ENCODE measurements at regions not wholly inside any gene's neighbourhood (a gene's known extent, or its start where the extent isn't known, plus 50 kb on each side); places are given as distances from the start of the nearest gene placed in this dataset.
"Not testable (repeated sequence)": the region's sequence is repeated elsewhere in the genome, so short reads cannot be mapped to it uniquely, and the experiment has no call there.

DNA sequence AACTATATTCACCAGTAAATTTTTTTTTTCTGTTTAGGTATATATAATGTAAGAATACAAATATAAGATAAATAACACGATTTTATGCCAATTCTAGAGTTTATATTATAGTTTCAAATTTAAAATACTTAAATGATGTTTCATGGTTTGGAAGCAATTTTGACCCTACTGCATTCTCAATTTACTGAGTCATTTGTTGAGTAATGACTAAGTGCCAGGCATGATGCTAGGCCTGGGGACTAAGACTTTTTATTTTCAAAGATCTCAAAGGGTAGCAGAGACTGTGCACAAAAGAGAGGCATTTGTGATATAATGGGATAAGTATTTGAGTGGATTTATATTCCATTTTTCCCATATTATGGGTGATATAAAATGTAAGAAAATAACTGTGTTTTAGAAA is 78.9 kb upstream of the SMIM30 start:
- TF ChIP-seq, protein P1, sequence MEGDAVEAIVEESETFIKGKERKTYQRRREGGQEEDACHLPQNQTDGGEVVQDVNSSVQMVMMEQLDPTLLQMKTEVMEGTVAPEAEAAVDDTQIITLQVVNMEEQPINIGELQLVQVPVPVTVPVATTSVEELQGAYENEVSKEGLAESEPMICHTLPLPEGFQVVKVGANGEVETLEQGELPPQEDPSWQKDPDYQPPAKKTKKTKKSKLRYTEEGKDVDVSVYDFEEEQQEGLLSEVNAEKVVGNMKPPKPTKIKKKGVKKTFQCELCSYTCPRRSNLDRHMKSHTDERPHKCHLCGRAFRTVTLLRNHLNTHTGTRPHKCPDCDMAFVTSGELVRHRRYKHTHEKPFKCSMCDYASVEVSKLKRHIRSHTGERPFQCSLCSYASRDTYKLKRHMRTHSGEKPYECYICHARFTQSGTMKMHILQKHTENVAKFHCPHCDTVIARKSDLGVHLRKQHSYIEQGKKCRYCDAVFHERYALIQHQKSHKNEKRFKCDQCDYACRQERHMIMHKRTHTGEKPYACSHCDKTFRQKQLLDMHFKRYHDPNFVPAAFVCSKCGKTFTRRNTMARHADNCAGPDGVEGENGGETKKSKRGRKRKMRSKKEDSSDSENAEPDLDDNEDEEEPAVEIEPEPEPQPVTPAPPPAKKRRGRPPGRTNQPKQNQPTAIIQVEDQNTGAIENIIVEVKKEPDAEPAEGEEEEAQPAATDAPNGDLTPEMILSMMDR (conservative IDR thresholded peaks at IDR 0.05): no peak
- TF ChIP-seq ZFX (IDR thresholded peaks at IDR 0.05): no peak
- H3K27ac ChIP-seq: no peak overlapping the region

DNA sequence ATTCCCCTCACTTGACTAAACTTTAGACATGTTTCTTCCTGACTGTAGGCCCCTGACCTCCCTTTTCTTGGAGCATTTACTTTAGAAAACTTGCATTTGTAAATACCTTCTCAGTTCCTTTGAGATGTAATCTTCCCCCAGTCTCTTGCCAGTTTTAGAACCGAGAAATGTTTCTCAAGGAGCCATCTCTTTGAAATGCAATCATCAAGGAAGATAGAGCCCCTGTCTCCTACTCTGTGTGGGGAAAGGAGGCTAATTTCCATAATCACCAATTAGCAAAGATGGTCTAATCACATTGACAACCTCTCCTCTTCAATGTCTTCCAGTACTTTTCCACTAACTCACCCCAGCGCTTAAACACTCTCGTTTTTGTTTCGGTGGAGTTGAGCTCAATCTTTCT is 70.0 kb upstream of the SMIM30 start:
- H3K27ac ChIP-seq: no peak overlapping the region
- no peak for TF ChIP-seq ZFX (IDR thresholded peaks at IDR 0.05)
- TF ChIP-seq, protein P1 (conservative IDR thresholded peaks at IDR 0.05): no peak

DNA sequence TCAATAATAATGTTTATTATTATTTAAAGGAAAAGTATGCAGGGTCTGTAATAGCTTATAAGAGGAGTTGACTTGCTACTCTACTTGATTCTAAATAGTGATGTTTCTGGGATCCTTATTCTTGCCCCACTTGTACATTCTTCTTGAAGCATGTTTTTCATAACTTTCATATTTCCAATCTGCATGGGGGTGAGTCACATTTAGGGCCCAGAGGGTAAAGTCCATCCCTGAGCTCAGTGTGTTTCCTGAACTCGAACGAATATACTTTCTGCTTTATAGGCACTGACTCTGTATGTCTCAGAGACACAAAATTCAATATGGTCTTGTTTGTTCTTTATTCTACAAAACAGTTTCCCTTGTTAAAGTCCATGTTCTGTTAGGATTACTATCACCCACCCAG is 61.0 kb upstream of the SMIM30 start:
- no peak for TF ChIP-seq ZFX (IDR thresholded peaks at IDR 0.05)
- TF ChIP-seq, protein P1 (conservative IDR thresholded peaks at IDR 0.05): no peak
- no peak overlapping the region for H3K27ac ChIP-seq

DNA sequence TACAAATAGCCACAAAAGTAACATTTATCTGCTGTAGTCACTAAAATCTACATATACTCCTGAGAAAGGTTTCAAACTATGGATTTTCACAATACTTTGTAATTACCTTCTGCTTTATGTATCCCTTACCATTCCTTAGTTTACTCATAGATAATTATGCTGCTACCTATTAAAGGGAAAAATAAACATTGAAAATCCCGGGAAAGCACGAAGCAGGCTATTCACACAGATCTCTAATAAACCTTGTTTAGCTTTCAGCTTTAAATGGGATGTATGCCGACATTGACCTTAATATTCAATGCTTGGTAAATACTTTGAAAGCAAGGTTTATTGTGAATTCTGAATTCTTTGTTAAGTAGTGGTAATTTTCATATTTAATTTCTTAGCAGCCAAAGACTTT is 58.5 kb upstream of the SMIM30 start:
- TF ChIP-seq, protein P1 (conservative IDR thresholded peaks at IDR 0.05): no peak
- no peak for TF ChIP-seq ZFX (IDR thresholded peaks at IDR 0.05)
- no peak overlapping the region for H3K27ac ChIP-seq

DNA sequence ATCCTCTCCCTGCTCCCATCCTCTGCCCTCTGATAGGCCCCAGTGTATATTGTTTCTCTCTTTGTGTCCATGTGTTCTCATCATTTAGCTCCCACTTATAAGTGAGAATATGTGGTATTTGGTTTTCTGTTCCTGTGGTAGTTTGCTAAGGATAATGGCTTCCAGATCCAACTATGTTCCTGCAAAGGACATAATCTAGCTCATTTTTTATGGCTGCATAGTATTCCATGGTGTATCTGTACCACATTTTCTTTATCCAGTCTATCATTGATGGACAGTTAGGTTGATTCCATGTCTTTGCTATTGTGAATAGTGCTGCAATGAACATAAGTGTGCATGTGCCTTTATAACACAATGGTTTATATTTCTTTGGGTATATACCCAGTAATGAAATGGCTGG is 57.8 kb upstream of the SMIM30 start:
- not testable (repeated sequence) for H3K27ac ChIP-seq

DNA sequence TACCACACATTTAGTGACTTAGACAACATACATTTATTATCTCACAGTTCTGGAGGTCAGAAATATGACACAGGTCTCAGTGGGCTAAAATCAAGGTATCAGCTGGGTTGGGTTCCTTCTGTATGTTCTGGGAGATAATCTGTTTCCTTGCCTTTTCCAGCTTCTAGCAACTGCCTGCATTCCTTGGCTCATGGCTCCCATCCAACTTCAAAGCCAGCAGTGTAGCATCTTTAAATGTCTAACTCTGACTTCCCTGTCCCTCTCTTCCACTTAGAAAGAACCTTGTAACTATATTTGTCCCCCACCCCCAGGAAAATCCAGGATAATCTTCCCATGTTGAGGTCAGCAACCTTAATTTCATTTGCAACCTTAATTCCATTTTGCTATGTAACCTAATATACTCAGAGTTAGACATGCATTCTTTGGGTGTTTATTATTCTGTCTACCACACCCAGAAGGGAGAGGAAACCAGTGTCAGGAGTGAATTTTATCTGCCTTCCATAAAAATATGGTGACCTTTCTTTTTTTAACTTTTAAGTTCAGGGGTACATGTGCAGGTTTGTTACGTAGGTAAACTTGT is 57.3 kb upstream of the SMIM30 start:
- no peak overlapping the region for H3K27ac ChIP-seq
- no peak for TF ChIP-seq ZFX (IDR thresholded peaks at IDR 0.05)
- TF ChIP-seq, protein P1 (conservative IDR thresholded peaks at IDR 0.05): no peak

DNA sequence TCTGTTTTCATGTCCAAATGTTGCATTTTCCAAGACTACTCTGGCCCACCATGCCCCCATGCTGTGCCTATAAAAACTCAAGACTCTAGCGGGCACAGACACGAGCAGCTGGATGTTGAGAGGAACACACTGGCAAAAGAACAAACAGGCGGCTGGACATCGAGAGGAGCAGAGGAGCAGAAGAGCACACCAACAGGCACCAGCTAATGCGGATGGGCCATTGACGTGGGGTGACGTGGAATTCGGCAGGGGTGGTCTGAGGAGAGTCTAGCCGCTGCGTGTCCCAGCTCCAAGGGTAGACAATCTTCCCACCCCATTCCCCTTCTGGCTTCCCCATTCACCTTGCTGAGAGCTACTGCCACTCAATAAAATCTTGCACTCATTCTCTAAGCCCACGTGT is 54.4 kb upstream of the SMIM30 start:
- no peak overlapping the region for H3K27ac ChIP-seq
- TF ChIP-seq, protein P1 (conservative IDR thresholded peaks at IDR 0.05): no peak
- no peak for TF ChIP-seq ZFX (IDR thresholded peaks at IDR 0.05)

DNA sequence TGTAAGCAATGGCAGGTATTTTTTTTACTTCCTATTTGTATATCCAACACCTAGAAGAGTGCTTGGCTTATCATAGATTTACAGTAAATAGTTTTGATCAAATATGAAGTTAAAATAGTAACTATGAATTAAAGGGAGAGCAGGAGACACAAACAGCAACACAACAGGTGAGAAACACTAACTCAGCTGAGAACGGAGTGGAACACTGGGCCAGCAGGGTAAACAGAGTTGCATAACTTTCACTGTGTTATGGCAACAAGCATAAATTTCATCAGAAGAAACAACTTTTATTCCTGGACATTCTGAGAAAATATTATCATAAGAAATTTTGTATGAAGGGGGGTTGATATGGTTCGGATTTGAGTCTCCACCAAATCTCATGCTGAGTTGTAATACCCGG is 52.2 kb upstream of the SMIM30 start:
- no peak for TF ChIP-seq ZFX (IDR thresholded peaks at IDR 0.05)
- TF ChIP-seq, protein P1 (conservative IDR thresholded peaks at IDR 0.05): no peak

More for the DNA sequence above, 52.2 kb upstream of the SMIM30 start:
- no peak overlapping the region; the same call in 1 of the 2 replicates for H3K27ac ChIP-seq

Data from C4-2B (cell line).